SJSA1 (cell line): ENCODE measurements at regions not wholly inside any gene's neighbourhood (a gene's known extent, or its start where the extent isn't known, plus 50 kb on each side); places are given as distances from the start of the nearest gene placed in this dataset.

Source experiments
- DNase-seq, 2 experiments: peaks; one replicate each; pipeline ENCODE4 v3.0.0-alpha.2; 2015 to 2020; ENCODE audit warnings: low spot score in 2 of 2, low read depth in 1 of 2
- H3K27ac ChIP-seq: fragments of 250-450 bp; sonication (Bioruptor Pico); 2 replicates; pipeline ENCODE4 v1.5.1; 2020; ENCODE audit warnings: mild to moderate bottlenecking, moderate library complexity
- H3K27me3 ChIP-seq: fragments of 250-450 bp; sonication (Bioruptor Pico); replicated peaks from 2 replicates; pipeline ENCODE4 v1.5.1; 2020; ENCODE audit warnings: mild to moderate bottlenecking, moderate library complexity
- H3K36me3 ChIP-seq: fragments of 250-450 bp; sonication (Bioruptor Pico); 2 replicates; pipeline ENCODE4 v1.5.1; 2020; ENCODE audit warnings: mild to moderate bottlenecking
- H3K4me1 ChIP-seq: fragments of 250-450 bp; sonication (Bioruptor Pico); replicated peaks from 2 replicates; pipeline ENCODE4 v1.6.1; 2021; ENCODE audit warnings: mild to moderate bottlenecking
- H3K4me3 ChIP-seq: fragments of 250-450 bp; sonication (Bioruptor Pico); 2 replicates; pipeline ENCODE4 v1.5.1; 2020; ENCODE audit warnings: mild to moderate bottlenecking
- H3K9me3 ChIP-seq: fragments of 250-450 bp; sonication (Bioruptor Pico); replicated peaks from 2 replicates; pipeline ENCODE4 v1.5.1; 2020; ENCODE audit warnings: mild to moderate bottlenecking

DNA sequence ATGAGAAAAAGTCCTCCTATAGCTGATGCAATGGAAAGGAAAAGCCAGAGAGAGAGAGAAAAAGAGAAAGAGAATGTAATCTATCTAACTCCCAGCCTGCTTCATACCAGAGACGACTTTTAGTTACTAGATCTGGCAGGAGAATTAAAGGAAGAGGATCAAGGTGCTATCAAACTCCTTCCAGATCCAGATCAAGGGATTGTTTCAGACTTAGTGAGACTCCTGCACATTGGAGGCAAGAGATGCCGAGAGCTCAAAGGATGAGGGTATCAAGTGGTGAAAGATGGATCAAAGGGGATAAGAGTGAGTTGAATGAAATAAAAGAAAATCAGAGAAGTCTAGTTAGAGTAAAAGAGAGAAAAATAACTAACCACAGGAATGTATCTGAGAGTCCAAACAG is 478.6 kb downstream of the KIF4B start:
- Histone ChIP-seq H3K27me3 (no peaks in the 10 kb centered on the region), H3K36me3 (no peaks in the 10 kb centered on the region), H3K27ac (no peak overlapping the region), H3K4me1 (no peaks in the 10 kb centered on the region), H3K9me3 (no peaks in the 10 kb centered on the region), H3K4me3 (no peak overlapping the region)
- no peak for DNase-seq

DNA sequence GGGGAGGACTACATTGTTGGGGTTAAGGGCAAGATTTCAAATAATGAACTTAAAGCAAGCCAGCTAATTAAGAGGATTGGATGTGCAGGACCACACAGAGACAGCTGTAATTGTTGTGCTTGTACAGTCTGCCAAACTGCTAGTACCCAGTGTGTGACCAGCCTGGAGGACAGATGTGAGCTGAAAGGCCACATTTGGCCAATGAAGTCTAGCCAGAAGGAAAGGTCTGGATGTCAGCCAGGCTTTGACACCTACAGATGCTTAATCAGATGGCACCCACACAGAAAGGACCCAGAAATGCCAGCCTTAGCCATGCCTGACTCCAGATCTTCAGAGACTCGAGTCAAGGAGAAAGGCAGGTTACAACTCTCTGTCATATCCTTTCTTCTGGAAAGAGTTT is 491.1 kb downstream of the KIF4B start:
- H3K36me3 ChIP-seq, result no peaks in the 10 kb centered on the region
- no peak for DNase-seq
- H3K4me3 ChIP-seq, result no peak overlapping the region
- H3K27me3 ChIP-seq, result no peaks in the 10 kb centered on the region
- H3K27ac ChIP-seq, result no peak overlapping the region
- no peaks in the 10 kb centered on the region for H3K4me1 ChIP-seq
- no peaks in the 10 kb centered on the region for H3K9me3 ChIP-seq

DNA sequence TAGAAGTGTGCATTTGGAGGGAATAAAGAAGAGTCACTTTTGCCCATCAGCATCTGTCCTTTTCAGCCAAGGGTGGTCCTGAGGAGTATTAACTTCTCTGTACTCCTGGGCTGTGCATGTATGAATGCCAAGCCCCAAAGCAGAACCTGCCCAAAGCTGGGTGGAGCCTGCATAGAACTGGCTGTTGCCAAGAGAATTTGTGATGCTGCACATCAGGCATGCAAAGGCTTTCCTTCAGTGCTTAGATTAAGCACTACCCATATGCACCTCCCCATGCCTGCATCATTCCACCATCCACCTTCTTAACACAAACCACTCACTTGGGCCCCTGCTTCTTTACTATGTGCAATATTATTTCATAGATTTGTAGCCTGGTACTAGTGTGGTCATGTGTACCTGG is 493.8 kb downstream of the KIF4B start:
- DNase-seq, result no peak
- Histone ChIP-seq H3K27ac (no peak overlapping the region), H3K9me3 (no peaks in the 10 kb centered on the region), H3K4me3 (no peak overlapping the region), H3K4me1 (no peaks in the 10 kb centered on the region), H3K36me3 (no peaks in the 10 kb centered on the region), H3K27me3 (no peaks in the 10 kb centered on the region)

DNA sequence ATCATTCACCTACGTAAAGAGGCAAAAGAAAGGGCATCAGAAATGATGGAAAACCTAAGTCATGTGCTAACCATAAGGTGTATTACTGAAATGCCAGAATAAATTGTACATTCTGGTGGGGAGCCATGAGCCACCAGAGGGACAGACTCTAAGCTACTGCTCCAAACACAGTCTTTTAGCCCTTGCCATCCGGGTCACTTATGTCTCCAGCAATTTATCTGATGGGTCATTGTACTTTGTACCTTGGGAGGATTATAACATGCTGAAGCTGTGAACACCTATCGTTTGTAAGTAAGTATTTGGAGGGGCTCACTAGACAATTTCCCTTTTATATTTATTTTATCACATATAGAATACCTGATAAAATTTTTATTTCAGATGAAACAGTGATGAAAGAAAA is 495.1 kb downstream of the KIF4B start:
- Histone ChIP-seq H3K27me3 (no peaks in the 10 kb centered on the region), H3K27ac (no peak overlapping the region), H3K36me3 (no peaks in the 10 kb centered on the region), H3K9me3 (no peaks in the 10 kb centered on the region), H3K4me1 (no peaks in the 10 kb centered on the region), H3K4me3 (no peak overlapping the region)
- no peak for DNase-seq

DNA sequence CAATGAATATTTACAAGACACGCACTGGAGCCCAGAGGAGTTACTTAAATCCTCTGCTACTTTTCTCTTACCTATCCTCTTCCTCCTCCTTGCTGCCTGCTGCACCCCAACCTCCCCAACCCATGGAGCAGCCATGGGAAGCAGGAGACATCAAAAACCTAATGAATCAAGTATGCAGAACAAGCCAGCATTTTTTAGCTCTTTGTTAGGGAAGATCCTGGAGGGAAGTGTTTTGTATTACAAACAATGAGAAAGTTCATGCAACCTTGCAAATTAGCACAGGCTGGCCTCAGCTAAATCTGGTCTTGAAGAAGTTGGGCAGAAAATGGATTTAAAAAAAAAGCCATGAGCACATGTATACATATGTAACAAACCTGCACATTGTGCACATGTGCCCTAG is 498.8 kb downstream of the KIF4B start:
- Histone ChIP-seq H3K4me3 (no peak overlapping the region), H3K9me3 (no peaks in the 10 kb centered on the region), H3K27me3 (no peaks in the 10 kb centered on the region)

DNA sequence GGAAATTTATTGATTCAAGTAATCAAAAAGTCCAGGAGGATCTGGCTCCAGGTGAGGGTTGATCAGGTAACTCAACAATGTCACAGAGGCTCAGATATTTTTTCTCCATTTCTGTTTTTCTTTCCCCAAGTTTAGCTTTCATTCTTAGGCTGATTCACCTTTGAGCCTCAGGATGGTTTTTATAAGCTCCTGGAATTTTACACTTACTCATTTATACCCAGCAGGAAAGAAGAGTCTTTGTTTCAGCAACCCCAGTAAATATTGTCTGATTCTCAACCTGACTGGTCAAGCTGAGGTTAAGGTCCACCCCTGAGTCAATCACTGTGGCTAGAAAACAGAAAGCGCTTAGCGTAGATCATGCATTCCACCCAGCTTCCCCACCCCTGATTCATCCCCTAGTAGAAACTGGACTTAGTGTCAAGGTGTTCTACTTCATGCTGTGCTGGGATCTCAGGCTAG is 500.6 kb downstream of the KIF4B start:
- Histone ChIP-seq H3K9me3 (no peaks in the 10 kb centered on the region), H3K27ac (no peak overlapping the region), H3K4me1 (no peaks in the 10 kb centered on the region), H3K36me3 (no peaks in the 10 kb centered on the region), H3K27me3 (no peaks in the 10 kb centered on the region; the same call in 1 of the 2 replicates), H3K4me3 (no peak overlapping the region)
- no peak for DNase-seq

More for the DNA sequence above, 498.8 kb downstream of the KIF4B start:
- Histone ChIP-seq H3K36me3 (no peaks in the 10 kb centered on the region), H3K27ac (no peak overlapping the region), H3K4me1 (no peaks in the 10 kb centered on the region)
- DNase-seq, result no peak

DNA sequence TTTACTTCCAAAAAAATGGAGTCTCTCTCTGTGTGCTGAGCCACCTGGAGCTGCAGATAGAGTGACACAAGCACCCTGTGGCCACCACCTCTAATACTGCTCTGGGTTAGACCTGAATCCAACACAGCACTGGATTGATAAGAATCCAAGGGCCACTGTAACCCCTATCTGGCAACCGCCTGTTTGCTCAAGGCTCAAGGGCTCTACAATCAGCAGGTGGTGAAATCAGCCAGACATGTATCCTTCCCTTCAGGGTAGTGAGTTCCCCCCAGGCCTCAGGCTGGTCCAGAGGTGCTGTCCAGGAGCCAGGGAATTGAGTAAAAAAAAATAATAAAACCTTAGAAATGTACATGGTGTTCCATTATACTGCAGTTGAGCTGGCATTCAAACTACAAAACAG is 509.0 kb downstream of the KIF4B start:
- no peaks in the 10 kb centered on the region for H3K9me3 ChIP-seq
- no peaks in the 10 kb centered on the region; the same call in 1 of the 2 replicates for H3K27me3 ChIP-seq
- H3K4me1 ChIP-seq, result no peaks in the 10 kb centered on the region
- H3K36me3 ChIP-seq, result no peaks in the 10 kb centered on the region
- no peak overlapping the region for H3K4me3 ChIP-seq
- no peak overlapping the region for H3K27ac ChIP-seq
- DNase-seq, result no peak

DNA sequence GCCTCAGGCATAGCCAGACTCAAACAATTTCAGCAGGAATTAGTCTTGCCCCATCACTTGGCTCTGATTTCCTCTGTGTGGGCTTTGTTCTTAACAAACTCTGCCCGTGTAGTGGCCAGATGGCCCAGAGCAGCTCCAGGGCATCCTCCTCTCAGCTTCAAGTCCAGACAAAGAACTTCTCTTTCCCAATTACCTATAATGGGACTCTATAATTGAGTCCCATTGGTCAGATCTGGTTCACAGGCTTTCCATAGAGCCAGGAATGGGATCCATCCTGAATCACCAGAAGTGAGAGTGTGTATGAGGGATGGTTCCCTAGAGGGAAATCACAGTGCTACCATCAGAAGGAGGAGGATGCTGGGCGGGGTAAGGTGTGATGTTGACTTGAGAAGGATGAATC is 515.8 kb downstream of the KIF4B start:
- Histone ChIP-seq H3K27me3 (no peaks in the 10 kb centered on the region), H3K27ac (no peak overlapping the region)

DNA sequence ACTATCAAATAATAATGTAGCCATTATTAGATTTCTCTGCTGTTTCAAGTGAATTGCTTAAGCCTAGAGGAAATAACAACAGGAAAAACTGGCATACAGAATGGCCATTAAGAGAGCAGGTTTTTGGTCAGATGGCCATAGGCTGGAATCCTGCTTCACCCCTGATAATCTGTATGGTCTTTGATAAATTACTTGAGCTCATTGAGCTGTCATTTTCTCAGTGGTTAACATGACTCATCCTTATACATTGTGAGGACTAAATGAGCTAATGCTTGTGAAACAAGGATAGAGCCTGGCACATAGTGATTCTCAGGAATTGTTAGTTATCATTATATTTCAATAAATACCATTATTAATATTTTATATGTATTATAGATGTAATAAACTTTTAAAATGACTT is 516.5 kb downstream of the KIF4B start:
- Histone ChIP-seq H3K27ac (no peak overlapping the region), H3K27me3 (no peaks in the 10 kb centered on the region), H3K4me3 (no peak overlapping the region), H3K36me3 (no peaks in the 10 kb centered on the region), H3K4me1 (no peaks in the 10 kb centered on the region), H3K9me3 (no peaks in the 10 kb centered on the region; the same call in 1 of the 2 replicates)
- DNase-seq, result no peak

More for the DNA sequence above, 515.8 kb downstream of the KIF4B start:
- DNase-seq, result no peak
- Histone ChIP-seq H3K36me3 (no peaks in the 10 kb centered on the region), H3K4me3 (no peak overlapping the region), H3K9me3 (no peaks in the 10 kb centered on the region; the same call in 1 of the 2 replicates), H3K4me1 (no peaks in the 10 kb centered on the region)

DNA sequence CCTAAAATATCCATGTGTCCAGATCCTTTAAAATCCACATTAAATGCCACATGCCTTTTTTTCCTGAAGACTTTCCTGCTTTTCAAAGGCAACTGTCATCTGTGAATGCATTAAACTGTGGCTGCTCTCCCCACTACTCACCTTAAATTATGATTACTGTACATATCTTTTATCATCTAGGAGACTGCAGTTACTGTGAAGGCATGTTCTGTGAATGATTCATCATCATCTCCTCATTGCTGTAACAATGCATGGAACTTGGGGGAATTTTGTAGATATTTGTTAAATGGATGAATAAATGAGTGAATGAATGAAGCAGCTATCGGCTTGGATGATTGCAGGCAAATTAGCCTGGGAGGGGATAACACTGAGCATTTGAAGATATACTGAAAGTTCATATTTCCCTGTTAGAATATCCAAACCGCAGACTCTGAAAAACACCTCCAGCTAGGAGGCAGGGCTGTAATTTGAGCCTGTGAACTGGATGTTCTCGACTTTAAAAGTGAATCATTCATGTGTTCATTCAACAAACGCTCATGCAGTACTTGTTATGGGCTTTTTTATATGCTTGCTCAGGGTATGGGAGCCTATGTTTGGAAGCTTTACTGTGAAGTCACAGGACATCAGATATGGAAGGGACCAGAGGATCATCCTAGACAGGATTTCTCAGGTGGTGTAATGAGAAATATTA is 519.2 kb downstream of the KIF4B start:
- no peaks in the 10 kb centered on the region for H3K27me3 ChIP-seq
- H3K36me3 ChIP-seq, result no peaks in the 10 kb centered on the region
- no peaks in the 10 kb centered on the region; the same call in 1 of the 2 replicates for H3K9me3 ChIP-seq
- no peak overlapping the region for H3K4me3 ChIP-seq
- no peaks in the 10 kb centered on the region for H3K4me1 ChIP-seq
- no peak overlapping the region for H3K27ac ChIP-seq
- DNase-seq, result no peak

DNA sequence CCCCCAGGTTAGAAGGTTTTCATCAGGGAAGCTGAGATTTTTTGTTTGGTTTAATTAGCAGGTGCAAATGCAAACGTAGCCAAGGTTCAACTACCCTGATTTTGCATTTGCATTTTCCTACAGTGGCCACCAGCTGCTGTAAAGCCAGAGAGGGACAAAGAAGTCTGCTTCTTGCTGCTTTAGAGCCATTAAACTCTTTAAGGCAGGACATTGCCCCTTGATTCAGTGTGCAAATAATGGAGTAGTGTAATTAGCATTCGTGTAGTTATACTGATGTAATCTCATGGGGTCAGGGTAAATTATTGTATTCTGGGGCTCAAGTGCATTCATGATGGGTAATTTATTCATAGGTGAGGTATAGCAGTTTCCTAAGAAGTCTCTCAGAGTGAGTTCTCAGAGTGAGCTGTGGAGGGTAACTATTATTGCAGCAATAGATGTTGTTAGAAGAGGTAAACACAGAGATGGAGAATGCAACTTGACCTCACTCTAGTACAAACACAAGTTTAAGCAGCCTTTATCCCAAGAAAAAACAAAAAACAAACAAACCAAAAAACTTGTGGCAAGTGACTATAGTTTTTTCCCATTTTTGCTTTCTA is 526.5 kb downstream of the KIF4B start:
- H3K4me1 ChIP-seq, result no peaks in the 10 kb centered on the region
- no peaks in the 10 kb centered on the region for H3K9me3 ChIP-seq
- no peak overlapping the region for H3K4me3 ChIP-seq
- H3K27ac ChIP-seq, result no peak overlapping the region
- no peaks in the 10 kb centered on the region for H3K27me3 ChIP-seq
- no peaks in the 10 kb centered on the region for H3K36me3 ChIP-seq
- no peak for DNase-seq

DNA sequence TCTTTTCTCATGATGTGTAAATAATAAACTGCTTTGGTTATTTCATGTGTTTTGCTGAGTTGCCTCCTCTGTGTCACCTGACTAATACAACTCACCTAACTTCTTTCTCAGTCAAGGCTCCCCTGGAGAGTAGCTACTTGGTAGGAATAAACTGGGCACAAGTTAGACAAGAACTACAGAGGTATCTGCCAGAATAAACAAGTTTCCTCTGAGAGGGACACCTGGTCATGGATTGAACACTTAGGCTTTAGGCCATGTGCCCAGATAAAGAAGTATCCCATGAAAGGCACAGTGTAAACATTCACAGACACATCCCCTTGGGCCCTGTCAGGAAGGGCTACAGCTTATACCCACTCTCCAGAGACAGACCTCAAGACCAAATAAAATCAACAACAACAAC is 532.5 kb downstream of the KIF4B start:
- no peak for DNase-seq
- no peak overlapping the region for H3K27ac ChIP-seq

DNA sequence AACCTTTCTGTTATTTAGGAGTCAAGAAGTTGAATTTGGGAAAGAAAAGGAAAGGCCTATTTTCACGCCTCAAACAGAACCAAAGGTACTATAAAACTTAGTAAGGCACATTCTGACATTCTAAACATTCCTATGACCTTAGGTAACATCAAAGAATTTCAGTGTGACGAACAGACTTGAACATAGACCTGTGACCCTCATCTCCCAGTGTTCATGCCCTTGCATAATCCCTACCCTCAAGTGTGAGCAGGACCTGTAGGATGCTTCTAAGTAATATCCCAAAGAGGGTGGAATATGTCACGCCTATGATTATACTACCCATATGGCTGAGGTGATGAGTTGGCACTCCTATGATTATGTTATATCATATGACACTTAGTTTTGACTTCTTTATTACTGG is 540.9 kb downstream of the KIF4B start:
- H3K36me3 ChIP-seq, result no peaks in the 10 kb centered on the region
- H3K4me1 ChIP-seq, result no peaks in the 10 kb centered on the region
- H3K9me3 ChIP-seq, result no peaks in the 10 kb centered on the region
- H3K27ac ChIP-seq, result no peak overlapping the region
- no peak for DNase-seq
- H3K27me3 ChIP-seq, result no peaks in the 10 kb centered on the region
- no peak overlapping the region for H3K4me3 ChIP-seq

More for the DNA sequence above, 532.5 kb downstream of the KIF4B start:
- Histone ChIP-seq H3K36me3 (no peaks in the 10 kb centered on the region), H3K4me1 (no peaks in the 10 kb centered on the region), H3K27me3 (no peaks in the 10 kb centered on the region), H3K9me3 (no peaks in the 10 kb centered on the region; the same call in 1 of the 2 replicates), H3K4me3 (no peak overlapping the region)

DNA sequence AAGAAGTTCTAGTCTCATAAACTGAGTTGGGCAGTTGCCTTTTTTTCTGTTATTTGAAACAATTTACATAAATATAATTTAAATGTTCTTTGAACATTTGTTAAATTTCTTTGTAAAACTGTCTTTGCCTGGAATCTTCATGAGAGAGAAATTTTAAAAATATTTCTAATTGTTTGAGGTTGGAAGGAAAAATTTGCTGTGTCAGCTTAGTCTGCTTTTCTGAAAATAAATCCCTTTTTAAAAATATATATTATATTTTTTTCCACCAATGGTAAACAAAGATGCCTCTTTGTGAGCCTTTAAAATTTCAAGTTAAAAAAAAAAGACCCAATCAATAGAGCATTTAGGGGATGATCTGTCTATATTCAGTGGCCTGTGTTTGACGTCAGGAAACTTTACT is 542.7 kb downstream of the KIF4B start:
- no peaks in the 10 kb centered on the region for H3K9me3 ChIP-seq
- H3K4me1 ChIP-seq, result no peaks in the 10 kb centered on the region
- H3K4me3 ChIP-seq, result no peak overlapping the region
- no peak for DNase-seq
- H3K27me3 ChIP-seq, result no peaks in the 10 kb centered on the region
- H3K36me3 ChIP-seq, result no peaks in the 10 kb centered on the region
- H3K27ac ChIP-seq, result no peak overlapping the region
